SU-DHL-6 (cell line): ENCODE measurements at regions not wholly inside any gene's neighbourhood (a gene's known extent, or its start where the extent isn't known, plus 50 kb on each side); places are given as distances from the start of the nearest gene placed in this dataset.

Source experiments
- EZH2phosphoT487 ChIP-seq: fragments of 200-600 bp; sonication (generic), shearing (Covaris generic); conservative IDR thresholded peaks from 2 replicates; pipeline ENCODE4 v1.6.1; 2018; ENCODE audit warnings: mild to moderate bottlenecking, antibody characterized with exemption, low read length, moderate library complexity, mixed read lengths
- TF ChIP-seq, protein P1 (sequence below): fragments of 200-600 bp; sonication (generic); IDR thresholded peaks from one replicate; pipeline ENCODE4 v1.5.1; 2017; ENCODE audit warnings: antibody characterized with exemption, mild to moderate bottlenecking, low read length, moderate library complexity; ENCODE audit not compliant: insufficient read depth, poor library complexity, severe bottlenecking

GRCh38 chr12:114894076-114894475 is 210.1 kb upstream of the TBX3 start:
- TF ChIP-seq, protein P1, sequence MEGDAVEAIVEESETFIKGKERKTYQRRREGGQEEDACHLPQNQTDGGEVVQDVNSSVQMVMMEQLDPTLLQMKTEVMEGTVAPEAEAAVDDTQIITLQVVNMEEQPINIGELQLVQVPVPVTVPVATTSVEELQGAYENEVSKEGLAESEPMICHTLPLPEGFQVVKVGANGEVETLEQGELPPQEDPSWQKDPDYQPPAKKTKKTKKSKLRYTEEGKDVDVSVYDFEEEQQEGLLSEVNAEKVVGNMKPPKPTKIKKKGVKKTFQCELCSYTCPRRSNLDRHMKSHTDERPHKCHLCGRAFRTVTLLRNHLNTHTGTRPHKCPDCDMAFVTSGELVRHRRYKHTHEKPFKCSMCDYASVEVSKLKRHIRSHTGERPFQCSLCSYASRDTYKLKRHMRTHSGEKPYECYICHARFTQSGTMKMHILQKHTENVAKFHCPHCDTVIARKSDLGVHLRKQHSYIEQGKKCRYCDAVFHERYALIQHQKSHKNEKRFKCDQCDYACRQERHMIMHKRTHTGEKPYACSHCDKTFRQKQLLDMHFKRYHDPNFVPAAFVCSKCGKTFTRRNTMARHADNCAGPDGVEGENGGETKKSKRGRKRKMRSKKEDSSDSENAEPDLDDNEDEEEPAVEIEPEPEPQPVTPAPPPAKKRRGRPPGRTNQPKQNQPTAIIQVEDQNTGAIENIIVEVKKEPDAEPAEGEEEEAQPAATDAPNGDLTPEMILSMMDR, result no peak
- TF ChIP-seq EZH2phosphoT487, result no peak
